Muscle layer of colon (tissue), 2 donors: ENCODE measurements at regions not wholly inside any gene's neighbourhood (a gene's known extent, or its start where the extent isn't known, plus 50 kb on each side); places are given as distances from the start of the nearest gene placed in this dataset.
"Not testable (repeated sequence)": the region's sequence is repeated elsewhere in the genome, so short reads cannot be mapped to it uniquely, and the experiment has no call there.

ENCODE experiments used
- H3K27ac ChIP-seq: one replicate; pipeline ENCODE4 v1.7.0; 2013; ENCODE audit warnings: low read depth, mild to moderate bottlenecking, low read length, moderate library complexity
- H3K27me3 ChIP-seq, 2 donors: one replicate each; pipeline ENCODE4 v1.7.0; 2013; ENCODE audit warnings: low read length in 2 of 2, mild to moderate bottlenecking in 2 of 2; ENCODE audit not compliant: insufficient read depth in 2 of 2, control insufficient read depth in 1 of 2
- H3K36me3 ChIP-seq: one replicate; pipeline ENCODE4 v1.7.0; 2013; ENCODE audit warnings: mild to moderate bottlenecking, low read length; ENCODE audit not compliant: insufficient read depth
- H3K4me1 ChIP-seq: one replicate; pipeline ENCODE4 v1.7.0; 2013; ENCODE audit warnings: mild to moderate bottlenecking, low read length; ENCODE audit not compliant: insufficient read depth
- H3K4me3 ChIP-seq, 2 donors: one replicate each; pipeline ENCODE4 v1.7.0; 2013; ENCODE audit warnings: low read length in 2 of 2, low read depth in 1 of 2, mild to moderate bottlenecking in 1 of 2, moderate library complexity in 1 of 2
- H3K9ac ChIP-seq: one replicate; pipeline ENCODE4 v1.7.0; 2013; ENCODE audit warnings: low read length
- H3K9me3 ChIP-seq: one replicate; pipeline ENCODE4 v1.7.0; 2013; ENCODE audit warnings: mild to moderate bottlenecking, low read length
- donor health status: abdominal sarcoma.
- donor health status: Adenocarcinoma of cecum.

GRCh38 chr10:8400151-8400550, 345.7 kb downstream of the GATA3 start:
- Histone ChIP-seq H3K27ac (no peak overlapping the region), H3K4me1 (no peaks in the 10 kb centered on the region), H3K9ac (no peak overlapping the region), H3K36me3 (no peaks in the 10 kb centered on the region), H3K27me3 (no peaks in the 10 kb centered on the region), H3K9me3 (no peaks in the 10 kb centered on the region), H3K4me3 (no peak overlapping the region)

GRCh38 chr10:8400892-8401291, 346.4 kb downstream of the GATA3 start:
- no peak overlapping the region for H3K27ac ChIP-seq
- no peaks in the 10 kb centered on the region for H3K27me3 ChIP-seq
- no peaks in the 10 kb centered on the region for H3K9me3 ChIP-seq
- H3K9ac ChIP-seq: no peak overlapping the region
- H3K4me3 ChIP-seq: no peak overlapping the region
- H3K36me3 ChIP-seq: no peaks in the 10 kb centered on the region
- no peaks in the 10 kb centered on the region for H3K4me1 ChIP-seq

GRCh38 chr10:8401531-8401930, 347.0 kb downstream of the GATA3 start:
- H3K9me3 ChIP-seq: no peaks in the 10 kb centered on the region
- no peak overlapping the region for H3K9ac ChIP-seq
- H3K27me3 ChIP-seq: no peaks in the 10 kb centered on the region
- H3K4me3 ChIP-seq: no peak overlapping the region
- no peaks in the 10 kb centered on the region for H3K36me3 ChIP-seq
- H3K4me1 ChIP-seq: no peaks in the 10 kb centered on the region
- no peak overlapping the region for H3K27ac ChIP-seq

GRCh38 chr10:8402576-8402975, 348.1 kb downstream of the GATA3 start:
- H3K36me3 ChIP-seq: no peaks in the 10 kb centered on the region
- no peaks in the 10 kb centered on the region for H3K4me1 ChIP-seq
- H3K9me3 ChIP-seq: no peaks in the 10 kb centered on the region
- no peaks in the 10 kb centered on the region for H3K27me3 ChIP-seq
- no peak overlapping the region for H3K4me3 ChIP-seq
- no peak overlapping the region for H3K9ac ChIP-seq
- H3K27ac ChIP-seq: no peak overlapping the region

GRCh38 chr10:8403711-8404371, 349.4 kb downstream of the GATA3 start:
- H3K4me3 ChIP-seq: no peak overlapping the region
- H3K4me1 ChIP-seq: no peaks in the 10 kb centered on the region
- H3K9me3 ChIP-seq: no peaks in the 10 kb centered on the region
- no peaks in the 10 kb centered on the region for H3K27me3 ChIP-seq
- H3K36me3 ChIP-seq: no peaks in the 10 kb centered on the region
- H3K27ac ChIP-seq: no peak overlapping the region
- H3K9ac ChIP-seq: no peak overlapping the region

DNA sequence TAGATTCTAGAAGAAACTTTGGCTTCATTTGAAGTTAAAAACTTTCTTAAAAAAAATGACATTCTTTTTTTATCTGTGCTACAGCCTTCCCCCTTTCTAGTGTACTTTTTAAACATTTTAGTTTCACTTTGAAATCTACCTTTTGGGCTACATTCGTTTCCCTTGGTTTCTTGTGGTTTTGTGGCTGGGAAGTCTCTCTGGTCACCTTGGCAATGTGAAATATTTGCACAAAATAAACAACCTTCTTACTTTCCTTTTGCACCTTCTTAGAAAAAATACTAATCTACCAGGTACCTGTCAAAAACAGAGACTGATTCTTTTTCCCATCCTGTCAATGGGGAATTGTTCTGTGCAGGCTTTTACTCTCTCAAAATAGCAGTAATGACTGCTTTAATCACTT, 350.2 kb downstream of the GATA3 start:
- Histone ChIP-seq H3K4me3 (no peak overlapping the region), H3K27me3 (no peaks in the 10 kb centered on the region), H3K4me1 (no peaks in the 10 kb centered on the region), H3K9me3 (no peaks in the 10 kb centered on the region), H3K27ac (no peak overlapping the region), H3K9ac (no peak overlapping the region), H3K36me3 (no peaks in the 10 kb centered on the region)

DNA sequence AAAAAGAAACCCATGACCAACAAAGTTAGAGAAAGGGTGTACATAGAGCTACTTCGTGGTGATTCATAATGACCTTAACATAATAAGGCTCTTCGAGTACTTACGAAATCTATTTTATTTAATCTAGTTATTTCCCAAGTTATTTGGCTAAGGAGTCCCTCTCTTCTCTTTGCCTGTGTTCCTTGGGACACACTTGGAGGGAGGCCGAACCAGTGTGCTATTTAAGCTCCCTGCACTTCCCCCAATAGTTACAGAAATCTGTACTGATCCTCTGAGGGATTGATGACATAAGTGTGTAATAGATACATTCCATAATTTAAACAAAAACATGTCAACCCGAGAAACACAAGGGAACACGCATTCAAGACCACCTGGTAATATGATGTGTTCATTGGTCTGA, 351.1 kb downstream of the GATA3 start:
- no peaks in the 10 kb centered on the region for H3K4me1 ChIP-seq
- no peak overlapping the region for H3K9ac ChIP-seq
- no peak overlapping the region for H3K4me3 ChIP-seq
- no peaks in the 10 kb centered on the region for H3K27me3 ChIP-seq
- no peaks in the 10 kb centered on the region for H3K9me3 ChIP-seq
- H3K27ac ChIP-seq: no peak overlapping the region
- H3K36me3 ChIP-seq: no peaks in the 10 kb centered on the region

- H3K36me3 ChIP-seq: no peaks in the 10 kb centered on the region
- no peaks in the 10 kb centered on the region for H3K4me1 ChIP-seq
- H3K9ac ChIP-seq: no peak overlapping the region
- no peak overlapping the region for H3K4me3 ChIP-seq
- H3K9me3 ChIP-seq: no peaks in the 10 kb centered on the region
- H3K27ac ChIP-seq: no peak overlapping the region
- no peaks in the 10 kb centered on the region for H3K27me3 ChIP-seq
These were observed 353.1 kb downstream of the GATA3 start for GRCh38 chr10:8407501-8408021.

- Histone ChIP-seq H3K9ac (no peak overlapping the region), H3K4me3 (no peak overlapping the region), H3K27me3 (no peaks in the 10 kb centered on the region), H3K9me3 (no peaks in the 10 kb centered on the region), H3K4me1 (no peaks in the 10 kb centered on the region), H3K27ac (no peak overlapping the region), H3K36me3 (no peaks in the 10 kb centered on the region)
These were observed 356.0 kb downstream of the GATA3 start for GRCh38 chr10:8410506-8410905.

GRCh38 chr10:8412541-8412940, 358.1 kb downstream of the GATA3 start:
- Histone ChIP-seq H3K27me3 (no peaks in the 10 kb centered on the region), H3K4me3 (no peak overlapping the region), H3K9ac (no peak overlapping the region), H3K36me3 (no peaks in the 10 kb centered on the region), H3K27ac (no peak overlapping the region), H3K9me3 (no peaks in the 10 kb centered on the region), H3K4me1 (no peaks in the 10 kb centered on the region)

- not testable (repeated sequence) for H3K9me3 ChIP-seq, H3K9ac ChIP-seq, H3K27ac ChIP-seq, H3K27me3 ChIP-seq, H3K4me1 ChIP-seq, H3K36me3 ChIP-seq, H3K4me3 ChIP-seq
These were observed 360.5 kb downstream of the GATA3 start for GRCh38 chr10:8415029-8415428.

DNA sequence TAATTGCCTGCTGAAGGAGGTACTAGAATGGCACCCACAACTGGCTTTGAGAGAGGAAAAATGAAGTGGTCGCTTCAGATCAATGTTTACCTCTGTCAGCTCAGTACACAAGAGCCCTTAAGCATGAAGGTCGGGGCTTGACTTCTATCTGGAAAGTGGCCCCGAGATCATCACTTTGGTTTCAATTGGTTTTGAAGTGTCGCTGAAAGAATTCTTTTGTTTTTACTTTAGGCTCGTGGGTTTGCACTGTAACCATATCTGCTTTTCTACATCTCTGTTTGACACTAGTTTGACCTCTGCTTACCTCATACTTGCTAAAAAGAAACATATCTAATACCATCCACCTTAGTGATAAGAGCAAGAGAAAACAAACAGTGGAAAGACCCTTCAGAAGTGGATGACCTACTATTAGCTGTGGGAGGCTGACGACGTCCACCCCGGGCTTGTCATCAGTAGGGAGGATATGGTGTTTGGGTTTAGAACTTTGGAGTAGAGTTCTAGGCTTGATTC, 361.8 kb downstream of the GATA3 start:
- Histone ChIP-seq H3K9me3 (no peaks in the 10 kb centered on the region), H3K27me3 (no peaks in the 10 kb centered on the region), H3K9ac (no peak overlapping the region), H3K36me3 (no peaks in the 10 kb centered on the region), H3K4me3 (no peak overlapping the region), H3K27ac (no peak overlapping the region), H3K4me1 (no peaks in the 10 kb centered on the region)
